ENCODE measurements at regions not wholly inside any gene's neighbourhood (a gene's known extent, or its start where the extent isn't known, plus 50 kb on each side); places are given as distances from the start of the nearest gene placed in this dataset.

- Histone ChIP-seq H3K9me3 (no peaks in the 10 kb centered on the region), H3K27me3 (no peaks in the 10 kb centered on the region), H3K36me3 (no peaks in the 10 kb centered on the region), H3K4me3 (no peak overlapping the region), H3K27ac (no peak overlapping the region), H3K4me1 (peaks cover 8% of the 10 kb centered on the region)
- no peak for TF ChIP-seq CTCF (IDR thresholded peaks at IDR 0.05)
- TF ChIP-seq POLR2A (IDR thresholded peaks at IDR 0.05): no peak
- TF ChIP-seq EP300 (IDR thresholded peaks at IDR 0.05): no peak
- TF ChIP-seq POLR2AphosphoS5 (IDR thresholded peaks at IDR 0.05): no peak
- DNase-seq (ENCODE audit: low spot score in 2 of 2): no peak
- WGBS: 69% methylated on average over 3 of the region's 3 CpGs
Observed at GRCh38 chr13:31875134-31875533, 135.8 kb downstream of the RXFP2 start.

- H3K27ac ChIP-seq: no peak overlapping the region
- no peak for TF ChIP-seq CTCF (IDR thresholded peaks at IDR 0.05)
- no peak for TF ChIP-seq POLR2A (IDR thresholded peaks at IDR 0.05)
- no peak for TF ChIP-seq EP300 (IDR thresholded peaks at IDR 0.05)
- no peak for TF ChIP-seq POLR2AphosphoS5 (IDR thresholded peaks at IDR 0.05)
- H3K9me3 ChIP-seq: no peaks in the 10 kb centered on the region
- no peak overlapping the region for H3K4me3 ChIP-seq
- H3K4me1 ChIP-seq: peaks cover 6% of the 10 kb centered on the region
- H3K27me3 ChIP-seq: no peaks in the 10 kb centered on the region
- no peaks in the 10 kb centered on the region for H3K36me3 ChIP-seq
- no peak for DNase-seq (ENCODE audit: low spot score in 2 of 2)
- WGBS: 89% methylated on average over 1 of the region's 1 CpG
Observed at GRCh38 chr13:31878052-31878451, 138.7 kb downstream of the RXFP2 start.

GRCh38 chr13:31878495-31878894 lies 139.2 kb downstream of the RXFP2 start:
- TF ChIP-seq CTCF (IDR thresholded peaks at IDR 0.05): no peak
- Histone ChIP-seq H3K27me3 (no peaks in the 10 kb centered on the region), H3K36me3 (no peaks in the 10 kb centered on the region), H3K4me3 (no peak overlapping the region), H3K9me3 (no peaks in the 10 kb centered on the region), H3K27ac (no peak overlapping the region), H3K4me1 (peaks cover 6% of the 10 kb centered on the region)
- no peak for DNase-seq (ENCODE audit: low spot score in 2 of 2)
- WGBS: 93% methylated on average over 1 of the region's 1 CpG

GRCh38 chr13:31878955-31879354 lies 139.6 kb downstream of the RXFP2 start:
- no peak for TF ChIP-seq EP300 (IDR thresholded peaks at IDR 0.05)
- Histone ChIP-seq H3K9me3 (no peaks in the 10 kb centered on the region), H3K27me3 (no peaks in the 10 kb centered on the region), H3K4me1 (peaks cover 6% of the 10 kb centered on the region), H3K36me3 (no peaks in the 10 kb centered on the region), H3K4me3 (no peak overlapping the region), H3K27ac (no peak overlapping the region)
- 80% methylated on average over 2 of the region's 2 CpGs for whole genome bisulfite sequencing
- no peak for DNase-seq (ENCODE audit: low spot score in 2 of 2)

- Histone ChIP-seq H3K4me1 (peaks cover 11% of the 10 kb centered on the region), H3K36me3 (no peaks in the 10 kb centered on the region), H3K27ac (no peak overlapping the region), H3K4me3 (no peak overlapping the region), H3K9me3 (no peaks in the 10 kb centered on the region), H3K27me3 (no peaks in the 10 kb centered on the region)
- TF ChIP-seq CTCF (IDR thresholded peaks at IDR 0.05): no peak
- DNase-seq (ENCODE audit: low spot score in 2 of 2): no peak
- 53% methylated on average over 3 of the region's 3 CpGs for WGBS
Observed at GRCh38 chr13:31880851-31881494, 141.6 kb downstream of the RXFP2 start.

GRCh38 chr13:31881495-31881882 lies 142.2 kb downstream of the RXFP2 start:
- DNase-seq (ENCODE audit: low spot score in 2 of 2): no peak
- Histone ChIP-seq H3K9me3 (no peaks in the 10 kb centered on the region), H3K27me3 (no peaks in the 10 kb centered on the region), H3K27ac (no peak overlapping the region), H3K36me3 (no peaks in the 10 kb centered on the region), H3K4me3 (no peak overlapping the region), H3K4me1 (peaks cover 16% of the 10 kb centered on the region)
- WGBS: 87% methylated on average over 3 of the region's 3 CpGs
- TF ChIP-seq POLR2A (IDR thresholded peaks at IDR 0.05) (no peak), EP300 (IDR thresholded peaks at IDR 0.05) (no peak), POLR2AphosphoS5 (IDR thresholded peaks at IDR 0.05) (no peak), CTCF (IDR thresholded peaks at IDR 0.05) (no peak)
